Mesothelial cell of epicardium (in vitro differentiated cells): ENCODE measurements at regions not wholly inside any gene's neighbourhood (a gene's known extent, or its start where the extent isn't known, plus 50 kb on each side); places are given as distances from the start of the nearest gene placed in this dataset.

Source experiments
- DNase-seq, 2 experiments: peaks; one replicate each; pipeline ENCODE4 v3.0.0; 2021; ENCODE audit warnings: low spot score in 2 of 2; ENCODE audit not compliant: unreplicated experiment in 2 of 2
- H3K27ac Mint-ChIP-seq: 2 replicates; pipeline ENCODE4 v1.8.0; 2021; ENCODE audit warnings: mixed read lengths
- H3K27me3 Mint-ChIP-seq: 2 replicates; pipeline ENCODE4 v1.8.0; 2021; ENCODE audit warnings: low read depth, mixed read lengths
- H3K36me3 Mint-ChIP-seq: 2 replicates; pipeline ENCODE4 v1.8.0; 2021; ENCODE audit warnings: mixed read lengths
- H3K4me1 Mint-ChIP-seq: 2 replicates; pipeline ENCODE4 v1.8.0; 2021; ENCODE audit warnings: mixed read lengths
- H3K4me3 Mint-ChIP-seq: 2 replicates; pipeline ENCODE4 v1.8.0; 2021; ENCODE audit warnings: mild to moderate bottlenecking, moderate library complexity, mixed read lengths
- H3K9me3 Mint-ChIP-seq: 2 replicates; pipeline ENCODE4 v1.8.0; 2021; ENCODE audit warnings: mixed read lengths
- TF ChIP-seq, protein P1 (sequence below): fragments of 200-600 bp; sonication (generic); IDR thresholded peaks from one replicate; pipeline ENCODE4 v1.5.0; 2021; ENCODE audit warnings: antibody characterized with exemption; ENCODE audit not compliant: unreplicated experiment

DNA sequence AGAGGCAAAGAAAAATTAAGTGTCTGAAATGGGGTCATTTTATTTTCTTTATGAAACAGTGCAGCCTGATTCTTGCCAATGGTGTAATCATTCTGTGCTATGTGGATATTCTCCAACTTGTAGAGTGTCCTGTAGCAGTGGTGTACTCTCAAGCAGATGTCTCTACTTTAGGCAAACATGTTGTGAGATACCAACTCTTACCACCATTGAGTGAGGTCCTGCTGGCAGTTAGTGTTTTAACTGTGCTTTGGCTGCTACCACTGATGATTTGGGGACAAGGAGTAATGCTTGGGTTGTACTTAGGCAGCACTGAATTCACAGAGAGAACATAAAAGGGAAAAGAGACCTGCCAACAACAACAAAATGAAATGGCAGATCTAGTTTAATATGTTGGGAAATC is 122.5 kb downstream of the APIP start:
- peaks cover 2% of the 10 kb centered on the region for H3K4me1 Mint-ChIP-seq
- no peak for DNase-seq
- H3K4me3 Mint-ChIP-seq = no peak overlapping the region
- no peak overlapping the region for H3K27ac Mint-ChIP-seq
- no peaks in the 10 kb centered on the region for H3K27me3 Mint-ChIP-seq
- TF ChIP-seq, protein P1, sequence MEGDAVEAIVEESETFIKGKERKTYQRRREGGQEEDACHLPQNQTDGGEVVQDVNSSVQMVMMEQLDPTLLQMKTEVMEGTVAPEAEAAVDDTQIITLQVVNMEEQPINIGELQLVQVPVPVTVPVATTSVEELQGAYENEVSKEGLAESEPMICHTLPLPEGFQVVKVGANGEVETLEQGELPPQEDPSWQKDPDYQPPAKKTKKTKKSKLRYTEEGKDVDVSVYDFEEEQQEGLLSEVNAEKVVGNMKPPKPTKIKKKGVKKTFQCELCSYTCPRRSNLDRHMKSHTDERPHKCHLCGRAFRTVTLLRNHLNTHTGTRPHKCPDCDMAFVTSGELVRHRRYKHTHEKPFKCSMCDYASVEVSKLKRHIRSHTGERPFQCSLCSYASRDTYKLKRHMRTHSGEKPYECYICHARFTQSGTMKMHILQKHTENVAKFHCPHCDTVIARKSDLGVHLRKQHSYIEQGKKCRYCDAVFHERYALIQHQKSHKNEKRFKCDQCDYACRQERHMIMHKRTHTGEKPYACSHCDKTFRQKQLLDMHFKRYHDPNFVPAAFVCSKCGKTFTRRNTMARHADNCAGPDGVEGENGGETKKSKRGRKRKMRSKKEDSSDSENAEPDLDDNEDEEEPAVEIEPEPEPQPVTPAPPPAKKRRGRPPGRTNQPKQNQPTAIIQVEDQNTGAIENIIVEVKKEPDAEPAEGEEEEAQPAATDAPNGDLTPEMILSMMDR = no peak
- peaks cover 17% of the 10 kb centered on the region for H3K9me3 Mint-ChIP-seq
- H3K36me3 Mint-ChIP-seq = peaks cover 53% of the 10 kb centered on the region

DNA sequence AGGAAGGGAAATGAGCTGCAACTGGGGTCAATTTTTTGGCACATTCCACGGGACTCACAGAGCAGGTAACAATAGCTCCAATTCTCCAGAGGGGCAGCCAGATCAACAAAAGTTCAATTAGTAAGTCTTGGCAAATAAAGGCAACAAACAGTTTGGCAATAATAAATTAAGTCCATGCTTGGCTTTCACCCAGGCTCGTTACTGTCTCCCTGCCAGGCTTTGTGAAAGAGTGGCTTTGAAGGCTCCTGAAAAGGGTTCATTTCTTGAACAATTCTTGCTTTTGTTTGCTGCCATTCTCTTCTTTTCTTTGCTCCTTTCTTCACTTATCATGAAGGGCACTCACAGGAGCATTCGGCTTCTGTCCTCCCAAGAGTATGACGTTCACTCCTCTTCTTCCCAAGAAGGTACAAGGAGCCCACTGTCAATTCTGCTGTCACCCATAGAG is 123.3 kb downstream of the APIP start:
- peaks cover 2% of the 10 kb centered on the region for H3K4me1 Mint-ChIP-seq
- H3K27ac Mint-ChIP-seq = no peak overlapping the region
- DNase-seq = no peak
- H3K9me3 Mint-ChIP-seq = peaks cover 17% of the 10 kb centered on the region
- H3K36me3 Mint-ChIP-seq = peaks cover 45% of the 10 kb centered on the region
- TF ChIP-seq, protein P1 = no peak
- H3K27me3 Mint-ChIP-seq = no peaks in the 10 kb centered on the region
- H3K4me3 Mint-ChIP-seq = no peak overlapping the region

DNA sequence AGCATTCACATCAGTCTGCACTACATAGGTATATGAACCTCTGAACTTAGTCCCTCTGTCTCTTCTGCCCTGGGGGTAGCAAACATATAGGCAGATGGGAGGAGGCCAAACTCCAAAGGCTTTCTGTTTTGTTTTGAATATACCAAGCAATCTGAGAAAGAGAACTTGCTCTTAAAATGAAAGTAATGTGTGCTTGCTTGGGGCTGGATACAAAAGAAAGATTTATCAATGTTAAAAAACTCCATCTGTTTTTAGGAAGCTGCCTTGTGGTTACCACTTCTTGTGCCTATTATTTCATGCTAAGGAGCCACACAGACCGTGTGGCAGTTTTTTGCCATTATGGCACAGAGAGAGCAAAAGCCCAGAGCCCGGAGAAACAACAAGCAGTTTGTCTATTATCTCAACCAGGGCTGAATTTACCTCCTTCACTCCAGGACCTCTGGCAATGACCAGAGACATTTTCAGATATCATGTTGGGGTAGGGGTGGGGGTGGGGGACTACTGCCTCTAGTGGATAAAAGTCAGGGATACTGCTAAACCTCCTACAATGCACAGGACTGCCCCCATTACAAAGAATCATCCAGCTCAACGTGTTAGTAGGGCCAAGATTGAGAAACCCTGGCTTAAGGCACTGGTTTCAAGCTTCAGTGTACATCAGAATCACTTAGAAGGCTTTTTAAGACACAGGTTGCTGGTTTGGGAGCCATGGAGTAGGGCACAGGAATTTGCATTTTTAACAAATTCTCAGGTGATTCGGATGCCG is 124.2 kb downstream of the APIP start:
- DNase-seq = no peak
- Mint-ChIP-seq H3K4me1 (peaks cover 2% of the 10 kb centered on the region), H3K4me3 (no peak overlapping the region), H3K27me3 (no peaks in the 10 kb centered on the region), H3K27ac (no peak overlapping the region), H3K9me3 (peaks cover 16% of the 10 kb centered on the region), H3K36me3 (peaks cover 38% of the 10 kb centered on the region)
- TF ChIP-seq, protein P1 = no peak

DNA sequence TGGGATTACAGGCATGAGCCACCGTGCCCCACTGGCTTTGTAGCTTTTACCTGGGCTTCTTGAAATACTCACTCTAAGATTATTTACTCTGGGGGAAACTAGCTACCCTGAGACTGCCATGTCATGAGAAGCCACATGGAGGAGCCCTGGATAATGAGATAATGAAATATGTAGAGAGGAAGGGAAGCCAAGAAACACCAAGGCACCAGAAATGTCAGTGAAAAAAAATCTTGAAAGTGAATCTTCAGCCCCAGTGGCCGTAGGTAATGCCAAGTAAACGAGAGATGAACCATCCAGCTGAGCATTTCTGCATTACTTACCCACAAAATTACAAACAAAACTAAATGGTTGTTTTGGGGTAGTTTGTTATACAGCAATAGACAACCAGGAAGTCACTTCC is 125.6 kb downstream of the APIP start:
- peaks cover 27% of the 10 kb centered on the region for H3K36me3 Mint-ChIP-seq
- no peaks in the 10 kb centered on the region for H3K27me3 Mint-ChIP-seq
- TF ChIP-seq, protein P1 = no peak
- peaks cover 2% of the 10 kb centered on the region for H3K4me1 Mint-ChIP-seq
- DNase-seq = no peak
- no peak overlapping the region for H3K27ac Mint-ChIP-seq
- no peak overlapping the region for H3K4me3 Mint-ChIP-seq
- peaks cover 13% of the 10 kb centered on the region for H3K9me3 Mint-ChIP-seq

DNA sequence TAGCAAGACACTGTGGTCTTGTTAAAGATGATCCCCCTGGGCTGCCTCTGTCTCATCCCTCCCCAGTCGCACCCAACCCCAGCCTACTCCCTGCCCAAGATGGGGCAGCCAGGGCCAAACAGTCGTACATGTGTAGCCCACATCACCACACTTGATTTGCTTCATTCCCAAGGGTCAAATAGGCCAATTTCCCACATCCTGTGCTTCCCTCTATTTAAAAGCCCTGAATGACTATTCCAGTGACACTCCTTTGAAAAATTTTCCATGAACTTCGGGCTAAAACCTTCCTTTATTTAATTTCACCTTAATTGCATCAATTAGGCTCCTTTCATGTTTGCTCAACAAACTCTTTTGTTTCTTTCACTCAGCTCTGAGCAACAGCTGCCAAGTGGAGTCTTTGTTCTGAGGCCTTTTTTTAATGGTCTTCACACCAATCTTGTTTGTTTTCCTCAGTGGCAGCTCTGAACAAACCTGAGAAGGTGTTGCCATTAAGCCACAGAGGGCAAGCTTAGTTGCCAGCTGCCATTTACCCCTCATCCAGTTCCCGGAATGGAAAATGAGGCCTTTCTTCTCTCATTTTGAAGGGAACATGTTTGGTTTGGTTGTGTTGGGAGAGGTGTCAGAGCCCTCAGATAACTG is 126.9 kb downstream of the APIP start:
- Mint-ChIP-seq H3K9me3 (peaks cover 9% of the 10 kb centered on the region), H3K27ac (no peak overlapping the region), H3K4me1 (peaks cover 2% of the 10 kb centered on the region), H3K27me3 (no peaks in the 10 kb centered on the region), H3K4me3 (no peak overlapping the region), H3K36me3 (peaks cover 22% of the 10 kb centered on the region)
- TF ChIP-seq, protein P1 = no peak
- DNase-seq = no peak
